ENCODE measurements at regions not wholly inside any gene's neighbourhood (a gene's known extent, or its start where the extent isn't known, plus 50 kb on each side); places are given as distances from the start of the nearest gene placed in this dataset.

DNA sequence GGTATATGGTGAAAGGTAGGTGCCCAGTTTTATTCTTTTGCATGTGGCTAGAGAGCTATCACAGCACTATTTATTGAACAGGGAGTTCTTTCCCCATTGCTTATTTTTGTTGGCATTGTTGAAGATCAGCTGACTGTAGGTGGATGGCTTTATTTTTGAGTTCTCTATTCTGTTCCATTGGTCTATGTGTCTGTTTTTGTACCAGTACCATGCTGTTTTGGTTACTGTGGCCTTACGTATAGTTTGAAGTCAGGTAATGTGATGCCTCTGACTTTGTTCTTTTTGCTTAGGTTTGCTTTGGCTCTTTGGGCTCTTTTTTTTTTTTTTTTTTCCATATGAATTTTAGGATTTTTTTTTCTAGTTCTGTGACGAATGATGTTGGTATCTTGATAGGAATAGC lies 139.2 kb upstream of the CTNNB1 start:
- intact Hi-C loops (cut with DNase I), result no loop called here
- no peak overlapping the region for H3K4me3 ChIP-seq
- no peaks in the 10 kb centered on the region for H3K27me3 ChIP-seq
- H3K9me3 ChIP-seq, result no peaks in the 10 kb centered on the region
- H3K36me3 ChIP-seq, result no peaks in the 10 kb centered on the region
- no peak overlapping the region for H3K27ac ChIP-seq
- no peaks in the 10 kb centered on the region for H3K4me1 ChIP-seq
- DNase-seq (ENCODE audit: extremely low spot score in 2 of 2), result no peak
- TF ChIP-seq, protein P1, sequence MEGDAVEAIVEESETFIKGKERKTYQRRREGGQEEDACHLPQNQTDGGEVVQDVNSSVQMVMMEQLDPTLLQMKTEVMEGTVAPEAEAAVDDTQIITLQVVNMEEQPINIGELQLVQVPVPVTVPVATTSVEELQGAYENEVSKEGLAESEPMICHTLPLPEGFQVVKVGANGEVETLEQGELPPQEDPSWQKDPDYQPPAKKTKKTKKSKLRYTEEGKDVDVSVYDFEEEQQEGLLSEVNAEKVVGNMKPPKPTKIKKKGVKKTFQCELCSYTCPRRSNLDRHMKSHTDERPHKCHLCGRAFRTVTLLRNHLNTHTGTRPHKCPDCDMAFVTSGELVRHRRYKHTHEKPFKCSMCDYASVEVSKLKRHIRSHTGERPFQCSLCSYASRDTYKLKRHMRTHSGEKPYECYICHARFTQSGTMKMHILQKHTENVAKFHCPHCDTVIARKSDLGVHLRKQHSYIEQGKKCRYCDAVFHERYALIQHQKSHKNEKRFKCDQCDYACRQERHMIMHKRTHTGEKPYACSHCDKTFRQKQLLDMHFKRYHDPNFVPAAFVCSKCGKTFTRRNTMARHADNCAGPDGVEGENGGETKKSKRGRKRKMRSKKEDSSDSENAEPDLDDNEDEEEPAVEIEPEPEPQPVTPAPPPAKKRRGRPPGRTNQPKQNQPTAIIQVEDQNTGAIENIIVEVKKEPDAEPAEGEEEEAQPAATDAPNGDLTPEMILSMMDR (IDR thresholded peaks at IDR 0.05), result no peak
- TF ChIP-seq POLR2A (IDR thresholded peaks at IDR 0.05), result no peak

DNA sequence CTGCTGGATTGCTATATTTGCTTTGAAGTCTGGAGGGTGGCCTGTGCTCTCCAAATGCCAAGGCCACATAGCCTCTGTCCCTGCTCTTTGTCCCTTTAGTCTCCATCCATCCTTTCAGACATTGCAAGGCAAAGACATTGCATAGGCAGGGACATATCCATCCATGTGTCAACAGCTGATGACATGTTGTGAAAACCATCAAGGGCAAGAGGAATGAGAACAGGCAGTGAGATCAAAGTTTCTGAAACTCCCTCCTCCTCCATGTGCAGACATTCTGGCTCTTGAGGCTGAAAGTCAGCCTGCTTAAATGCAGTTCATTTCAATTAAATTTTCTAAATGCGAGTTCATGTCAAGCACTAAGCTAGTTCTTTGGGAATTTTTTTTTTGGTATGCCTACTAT lies 135.2 kb upstream of the CTNNB1 start:
- intact Hi-C loops (cut with DNase I), result no loop called here
- no peaks in the 10 kb centered on the region for H3K9me3 ChIP-seq
- no peak overlapping the region for H3K4me3 ChIP-seq
- TF ChIP-seq, protein P1 (IDR thresholded peaks at IDR 0.05), result no peak
- no peak for TF ChIP-seq POLR2AphosphoS5 (IDR thresholded peaks at IDR 0.05; ENCODE audit: insufficient read depth in 1 of 2, low read depth in 1 of 2)
- TF ChIP-seq POLR2A (IDR thresholded peaks at IDR 0.05), result no peak
- H3K27ac ChIP-seq, result no peak overlapping the region
- no peak for DNase-seq (ENCODE audit: extremely low spot score in 2 of 2)
- no peaks in the 10 kb centered on the region for H3K27me3 ChIP-seq
- H3K4me1 ChIP-seq, result no peaks in the 10 kb centered on the region
- no peaks in the 10 kb centered on the region for H3K36me3 ChIP-seq

DNA sequence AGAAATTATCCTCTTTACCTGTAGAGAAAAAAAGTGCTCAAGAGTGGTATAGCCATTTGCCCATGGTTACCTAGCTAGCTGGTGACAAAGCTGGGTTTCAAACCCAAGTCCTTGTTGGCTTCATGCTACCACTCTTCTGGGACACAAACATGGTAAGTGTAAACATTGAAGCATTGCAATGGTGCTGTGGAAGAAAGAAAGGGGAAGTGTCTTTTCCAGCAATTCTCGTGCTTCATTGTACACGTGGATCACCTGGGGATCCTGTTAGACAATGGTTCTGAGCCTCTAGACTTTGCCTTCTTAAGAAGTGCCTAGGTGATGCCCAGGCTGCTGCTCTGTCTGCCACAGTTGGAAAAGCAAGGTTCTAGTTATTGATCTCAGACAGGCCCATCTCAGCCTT lies 134.8 kb upstream of the CTNNB1 start:
- TF ChIP-seq POLR2A (IDR thresholded peaks at IDR 0.05) (no peak), POLR2AphosphoS5 (IDR thresholded peaks at IDR 0.05; ENCODE audit: insufficient read depth in 1 of 2, low read depth in 1 of 2) (no peak)
- TF ChIP-seq, protein P1 (IDR thresholded peaks at IDR 0.05), result no peak
- no peak for DNase-seq (ENCODE audit: extremely low spot score in 2 of 2)

DNA sequence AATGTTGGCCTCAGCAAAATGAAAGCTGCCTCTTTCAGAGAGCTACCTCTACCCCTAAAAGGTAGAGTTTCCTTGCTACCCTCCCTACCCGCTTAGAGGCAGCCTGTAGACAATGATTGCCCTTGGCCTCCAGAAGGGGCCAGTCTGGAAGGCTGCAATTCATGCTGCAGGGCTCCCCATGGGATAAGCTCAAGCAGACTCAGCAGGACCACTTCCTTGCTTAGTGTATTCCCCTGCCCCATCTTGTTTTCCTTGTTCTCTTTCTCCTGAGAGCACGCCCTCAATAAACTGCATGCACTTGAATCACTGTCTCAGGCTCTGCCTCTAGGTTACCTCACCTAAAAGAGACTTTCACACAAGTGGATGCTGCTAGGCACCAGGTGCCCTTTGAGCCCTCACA lies 134.0 kb upstream of the CTNNB1 start:
- TF ChIP-seq POLR2A (IDR thresholded peaks at IDR 0.05) (no peak), POLR2AphosphoS5 (IDR thresholded peaks at IDR 0.05; ENCODE audit: insufficient read depth in 1 of 2, low read depth in 1 of 2) (no peak)
- TF ChIP-seq, protein P1 (IDR thresholded peaks at IDR 0.05), result no peak
- Histone ChIP-seq H3K4me1 (no peaks in the 10 kb centered on the region), H3K4me3 (no peak overlapping the region), H3K27me3 (no peaks in the 10 kb centered on the region), H3K36me3 (no peaks in the 10 kb centered on the region), H3K9me3 (no peaks in the 10 kb centered on the region), H3K27ac (no peak overlapping the region)
- no peak for DNase-seq (ENCODE audit: extremely low spot score in 2 of 2)
- intact Hi-C loops (cut with DNase I), result no loop called here

More for the DNA sequence above, 134.8 kb upstream of the CTNNB1 start:
- Histone ChIP-seq H3K9me3 (no peaks in the 10 kb centered on the region), H3K27ac (no peak overlapping the region), H3K36me3 (no peaks in the 10 kb centered on the region), H3K4me1 (no peaks in the 10 kb centered on the region), H3K4me3 (no peak overlapping the region), H3K27me3 (no peaks in the 10 kb centered on the region)
- intact Hi-C loops (cut with DNase I), result no loop called here

DNA sequence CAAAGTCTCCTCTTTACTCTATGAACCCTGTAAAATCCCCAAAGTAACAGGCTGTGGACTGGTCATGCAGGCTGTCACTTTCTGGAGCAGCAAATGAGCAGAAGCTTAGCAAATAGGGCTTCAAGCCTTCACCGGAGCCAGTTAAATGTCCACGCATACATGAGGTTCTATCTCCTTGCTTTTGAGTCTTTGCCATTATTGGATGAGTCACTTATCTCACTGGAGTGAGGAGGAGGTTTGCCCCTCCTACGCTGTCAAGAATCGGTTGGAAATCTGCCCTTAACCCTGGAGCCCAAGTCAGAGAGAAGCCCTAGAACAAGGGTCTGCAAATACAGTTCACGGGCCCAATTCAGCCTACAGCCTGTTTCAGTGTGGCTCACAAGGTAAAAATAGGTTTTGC lies 126.1 kb upstream of the CTNNB1 start:
- H3K27me3 ChIP-seq, result no peaks in the 10 kb centered on the region
- no peak for DNase-seq (ENCODE audit: extremely low spot score in 2 of 2)
- H3K36me3 ChIP-seq, result no peaks in the 10 kb centered on the region
- H3K4me1 ChIP-seq, result no peaks in the 10 kb centered on the region
- H3K9me3 ChIP-seq, result no peaks in the 10 kb centered on the region
- TF ChIP-seq POLR2AphosphoS5 (IDR thresholded peaks at IDR 0.05; ENCODE audit: insufficient read depth in 1 of 2, low read depth in 1 of 2) (no peak), POLR2A (IDR thresholded peaks at IDR 0.05) (no peak)
- TF ChIP-seq, protein P1 (IDR thresholded peaks at IDR 0.05), result no peak
- intact Hi-C loops (cut with DNase I), result no loop called here
- no peak overlapping the region for H3K27ac ChIP-seq
- no peak overlapping the region for H3K4me3 ChIP-seq
